MM.1S (cell line): ENCODE measurements at regions not wholly inside any gene's neighbourhood (a gene's known extent, or its start where the extent isn't known, plus 50 kb on each side); places are given as distances from the start of the nearest gene placed in this dataset.

Experiments
- CTCF ChIP-seq: fragments of 300-600 bp; sonication (generic); IDR thresholded peaks from 2 replicates; pipeline ENCODE4 v1.5.1; 2016; ENCODE audit warnings: antibody characterized with exemption, low read length, mixed read lengths
- EZH2 ChIP-seq: fragments of 300-600 bp; sonication (generic); optimal IDR thresholded peaks from 2 replicates; pipeline ENCODE3; 2017; ENCODE audit warnings: low read depth, mild to moderate bottlenecking, antibody characterized with exemption, low read length, mixed read lengths

GRCh38 chr2:217429981-217430500 is 570.2 kb upstream of the TNP1 start:
- TF ChIP-seq CTCF (no peak), EZH2 (no peak)
